Endothelial cell of umbilical vein (primary cell): ENCODE measurements at regions not wholly inside any gene's neighbourhood (a gene's known extent, or its start where the extent isn't known, plus 50 kb on each side); places are given as distances from the start of the nearest gene placed in this dataset.

Experiments
- BruUV-seq: library from RNA; stranded (reverse); fragments of 400-500 nt; replicated peaks from 2 replicates; lab custom pipeline; 2021; lab: Mats Ljungman, UMichigan
- CTCF ChIA-PET: fragments of 300-600, 350-600 bp; sonication (Branson Sonifier 250); formaldehyde crosslinking; loops from one replicate; lab custom pipeline; 2021; ENCODE audit warnings: antibody characterized with exemption, inconsistent platforms; lab: Charles Lee
- POLR2A ChIA-PET: fragments of 300-600, 350-600 bp; sonication (Branson Sonifier 250); formaldehyde crosslinking; loops from one replicate; lab custom pipeline; 2021; ENCODE audit warnings: antibody characterized with exemption, inconsistent platforms; lab: Charles Lee
- DNase-seq: peaks from one replicate; pipeline ENCODE4 v3.0.0-alpha.2; 2011; ENCODE audit warnings: low read depth, low spot score
- FAIRE-seq: peaks from 2 replicates; lab custom pipeline; 2011; peaks lifted over from hg19 to GRCh38; lab: Jason Lieb, UNC
- H2AFZ ChIP-seq: 2 replicates; pipeline ENCODE4 v1.6.0; 2012; ENCODE audit warnings: low read depth, low read length, control low read depth, inconsistent platforms
- H3K27ac ChIP-seq: 2 replicates; pipeline ENCODE4 v1.5.1; 2011; ENCODE audit warnings: low read depth, mild to moderate bottlenecking, control low read depth, low read length, moderate library complexity; ENCODE audit not compliant: insufficient read depth
- H3K27me3 ChIP-seq, 2 experiments: 2 replicates each; pipeline versions ENCODE4 v1.6.0 to v1.6.1; 2011; ENCODE audit warnings: low read length in 2 of 2, mixed read lengths in 1 of 2; ENCODE audit not compliant: control insufficient read depth in 2 of 2, insufficient read depth in 2 of 2
- H3K36me3 ChIP-seq, 2 experiments: 2 replicates in 1 of 2; 3 replicates in 1 of 2; pipeline ENCODE4 v1.5.1; 2011; ENCODE audit warnings: low read length in 2 of 2, mild to moderate bottlenecking in 1 of 2, moderate library complexity in 1 of 2; ENCODE audit not compliant: control insufficient read depth in 2 of 2, insufficient read depth in 2 of 2; ENCODE audit errors: extremely low read depth in 1 of 2
- H3K4me1 ChIP-seq: 3 replicates; pipeline ENCODE4 v1.5.1; 2011; ENCODE audit warnings: mild to moderate bottlenecking, low read length; ENCODE audit not compliant: control insufficient read depth, insufficient read depth; ENCODE audit errors: extremely low read depth
- H3K4me2 ChIP-seq: 2 replicates; pipeline ENCODE4 v1.6.1; 2011; ENCODE audit warnings: low read length, control low read depth, mixed read lengths; ENCODE audit not compliant: insufficient read depth
- H3K4me3 ChIP-seq, 3 experiments: fragments of 200-600 bp in 1 of 3; sonication (generic), shearing (Covaris generic) in 1 of 3; replicated peaks in 1 of 3; 2 replicates each; pipeline ENCODE4 v1.5.1; 2011 to 2016; ENCODE audit warnings: control low read depth in 3 of 3, low read length in 3 of 3, mild to moderate bottlenecking in 2 of 3, inconsistent platforms in 1 of 3, low read depth in 1 of 3, moderate library complexity in 1 of 3; ENCODE audit not compliant: insufficient read depth in 1 of 3
- H3K79me2 ChIP-seq: 2 replicates; pipeline ENCODE4 v1.6.0; 2012; ENCODE audit warnings: low read length, inconsistent platforms; ENCODE audit not compliant: control insufficient read depth, insufficient read depth
- H3K9ac ChIP-seq: replicated peaks from 2 replicates; pipeline ENCODE3; 2011; ENCODE audit warnings: low read length, control low read depth; ENCODE audit not compliant: insufficient read depth; ENCODE audit errors: extremely low read depth
- H3K9me1 ChIP-seq: replicated peaks from 3 replicates; pipeline ENCODE4 v1.6.0; 2011; ENCODE audit warnings: mild to moderate bottlenecking, low read length; ENCODE audit not compliant: control insufficient read depth, insufficient read depth; ENCODE audit errors: extremely low read depth
- H3K9me3 ChIP-seq: replicated peaks from 2 replicates; pipeline ENCODE4 v1.5.1; 2012; ENCODE audit warnings: low read length, inconsistent platforms; ENCODE audit not compliant: control insufficient read depth, insufficient read depth
- H4K20me1 ChIP-seq: replicated peaks from 2 replicates; pipeline ENCODE3; 2011; ENCODE audit warnings: mild to moderate bottlenecking, low read length; ENCODE audit not compliant: control insufficient read depth, insufficient read depth; ENCODE audit errors: extremely low read depth
- CTCF ChIP-seq, 2 donors: IDR thresholded peaks; 1 replicate in 1 of 2; 2 replicates in 1 of 2; pipeline ENCODE4 v1.5.1; 2011; ENCODE audit warnings: low read length in 2 of 2, mild to moderate bottlenecking in 2 of 2, moderate library complexity in 2 of 2, control low read depth in 1 of 2, inconsistent platforms in 1 of 2, low read depth in 1 of 2; ENCODE audit not compliant: insufficient read depth in 1 of 2; ENCODE audit errors: extremely low read depth in 1 of 2
- FOS ChIP-seq: IDR thresholded peaks from 2 replicates; pipeline ENCODE4 v1.6.1; 2011; ENCODE audit warnings: mild to moderate bottlenecking, low read length, moderate library complexity, borderline replicate concordance; ENCODE audit not compliant: insufficient read depth
- GATA2 ChIP-seq: IDR thresholded peaks from 2 replicates; pipeline ENCODE4 v1.7.0; 2011; ENCODE audit warnings: low read depth, mild to moderate bottlenecking, moderate library complexity, mixed read lengths, low read length; ENCODE audit not compliant: insufficient read length, insufficient read depth
- JUN ChIP-seq: IDR thresholded peaks from 2 replicates; pipeline ENCODE4 v1.6.1; 2011; ENCODE audit warnings: borderline replicate concordance, low read depth; ENCODE audit not compliant: insufficient read length, insufficient read depth
- MYC ChIP-seq: IDR thresholded peaks from one replicate; pipeline ENCODE4 v1.6.1; 2011; ENCODE audit warnings: mild to moderate bottlenecking, low read depth, low read length
- POLR2A ChIP-seq: IDR thresholded peaks from 2 replicates; pipeline ENCODE4 v1.6.1; 2012; ENCODE audit warnings: low read depth, mild to moderate bottlenecking, control low read depth, low read length
- POLR2AphosphoS5 ChIP-seq: IDR thresholded peaks from 2 replicates; pipeline ENCODE4 v1.6.1; 2012; ENCODE audit warnings: low read depth, mild to moderate bottlenecking, control low read depth, low read length, moderate library complexity; ENCODE audit not compliant: insufficient read depth
- dilution Hi-C: fragments of 300-500 bp; cut with MboI; formaldehyde crosslinking; loops from one replicate; pipeline ENCODE4 v1.15.0; 2019; ENCODE audit warnings: low sequenced_read_pairs; ENCODE audit not compliant: extremely low pct_ligation_motif_present
- intact Hi-C: fragments of 100-400 bp; cut with micrococcal nuclease; formaldehyde crosslinking; loops from one replicate; pipeline ENCODE4 v1.10.0; 2022
- TF ChIP-seq, protein P1 (sequence below): IDR thresholded peaks from 2 replicates; pipeline ENCODE4 v1.6.1; 2011; ENCODE audit not compliant: insufficient read depth, insufficient read length

DNA sequence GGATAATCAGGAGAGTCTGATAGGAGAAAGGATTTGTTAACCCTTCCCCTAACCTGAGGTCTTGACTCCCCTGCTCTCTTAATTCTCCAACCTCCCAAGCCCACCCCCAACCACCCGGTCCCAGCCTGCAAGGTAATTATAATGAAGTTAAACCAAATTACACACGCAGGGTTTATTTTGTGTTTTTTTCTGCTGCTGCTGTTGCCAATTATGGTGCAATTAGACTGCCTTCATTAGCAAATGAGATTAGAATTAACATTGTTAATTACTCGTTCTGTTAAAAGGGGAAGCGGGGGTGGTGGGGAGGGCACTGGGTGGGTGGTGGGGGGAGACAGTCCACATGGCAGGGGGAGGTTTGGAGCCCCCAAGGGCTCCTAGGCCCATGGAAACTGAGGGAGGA is 128.9 kb downstream of the CCT6B start:
- intact Hi-C loops = no loop called here
- dilution Hi-C loops = no loop called here

More for the DNA sequence above, 128.9 kb downstream of the CCT6B start:
- Histone ChIP-seq H3K79me2 (no peaks in the 10 kb centered on the region), H3K36me3 (no peaks in the 10 kb centered on the region), H3K9ac (no peak overlapping the region), H3K4me3 (no peak overlapping the region), H3K9me1 (no peaks in the 10 kb centered on the region), H3K4me1 (no peaks in the 10 kb centered on the region), H2AFZ (no peak overlapping the region), H3K4me2 (no peak overlapping the region), H3K27ac (no peak overlapping the region), H3K27me3 (no peaks in the 10 kb centered on the region), H3K9me3 (no peaks in the 10 kb centered on the region), H4K20me1 (no peaks in the 10 kb centered on the region)
- CTCF ChIA-PET = no interaction called here
- FAIRE-seq (no peak), DNase-seq (no peak)
- no peak for TF ChIP-seq FOS
- TF ChIP-seq POLR2A = no peak
- no peak for TF ChIP-seq GATA2
- no peak for TF ChIP-seq JUN
- no peak for TF ChIP-seq MYC
- TF ChIP-seq, protein P1, sequence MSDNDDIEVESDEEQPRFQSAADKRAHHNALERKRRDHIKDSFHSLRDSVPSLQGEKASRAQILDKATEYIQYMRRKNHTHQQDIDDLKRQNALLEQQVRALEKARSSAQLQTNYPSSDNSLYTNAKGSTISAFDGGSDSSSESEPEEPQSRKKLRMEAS = no peak
- TF ChIP-seq CTCF (IDR thresholded peaks at IDR 0.05; ENCODE audit: extremely low read depth in 1 of 2, insufficient read depth in 1 of 2, low read depth in 1 of 2, low read length in 2 of 2) = no peak
- no peak for TF ChIP-seq POLR2AphosphoS5
- BruUV-seq = no TSS peak
- POLR2A ChIA-PET = no interaction called here
